Mesenchymal stem cell (in vitro differentiated cells and primary cell): ENCODE measurements at regions not wholly inside any gene's neighbourhood (a gene's known extent, or its start where the extent isn't known, plus 50 kb on each side); places are given as distances from the start of the nearest gene placed in this dataset.

Source experiments
- DNase-seq: peaks from one replicate; pipeline ENCODE4 v3.0.0-alpha.2; 2013
- H2AFZ ChIP-seq: one replicate; pipeline ENCODE4 v1.6.1; 2013; ENCODE audit warnings: low read depth, mild to moderate bottlenecking, control low read depth, inconsistent platforms, low read length, moderate library complexity
- H2AK5ac ChIP-seq: 2 replicates; pipeline ENCODE4 v1.6.1; 2013; ENCODE audit warnings: low read length, moderate library complexity, mild to moderate bottlenecking, inconsistent platforms; ENCODE audit not compliant: severe bottlenecking
- H2BK120ac ChIP-seq: one replicate; pipeline ENCODE4 v1.6.1; 2013; ENCODE audit warnings: low read depth, mild to moderate bottlenecking, inconsistent platforms, low read length, moderate library complexity
- H2BK12ac ChIP-seq, 2 experiments: one replicate each; pipeline ENCODE4 v1.6.1; 2013; ENCODE audit warnings: inconsistent platforms in 2 of 2, low read length in 2 of 2, mild to moderate bottlenecking in 2 of 2, moderate library complexity in 2 of 2, control low read depth in 1 of 2
- H2BK15ac ChIP-seq: one replicate; pipeline ENCODE4 v1.6.1; 2013; ENCODE audit warnings: mild to moderate bottlenecking, low read depth, inconsistent platforms; ENCODE audit not compliant: poor library complexity, severe bottlenecking
- H2BK5ac ChIP-seq: 2 replicates; pipeline ENCODE4 v1.6.1; 2013; ENCODE audit warnings: low read depth, mild to moderate bottlenecking, low read length, control low read depth, inconsistent platforms; ENCODE audit not compliant: poor library complexity, severe bottlenecking
- H3K14ac ChIP-seq, 2 experiments: one replicate each; pipeline ENCODE4 v1.6.1; 2013; ENCODE audit warnings: inconsistent platforms in 2 of 2, low read length in 2 of 2, control low read depth in 1 of 2, mild to moderate bottlenecking in 1 of 2, moderate library complexity in 1 of 2
- H3K18ac ChIP-seq, 2 experiments: one replicate each; pipeline ENCODE4 v1.6.1; 2013; ENCODE audit warnings: inconsistent platforms in 2 of 2, low read length in 2 of 2, control low read depth in 1 of 2, low read depth in 1 of 2, mild to moderate bottlenecking in 1 of 2
- H3K23ac ChIP-seq, 2 experiments: one replicate each; pipeline ENCODE4 v1.6.1; 2013; ENCODE audit warnings: inconsistent platforms in 2 of 2, low read length in 2 of 2, mild to moderate bottlenecking in 2 of 2, moderate library complexity in 2 of 2, control low read depth in 1 of 2
- H3K27ac ChIP-seq: 2 replicates; pipeline ENCODE4 v1.5.1; 2013; ENCODE audit warnings: mild to moderate bottlenecking, moderate library complexity, low read length, control low read depth, inconsistent platforms; ENCODE audit not compliant: poor library complexity, severe bottlenecking
- H3K27me3 ChIP-seq, 2 experiments: 2 replicates each; pipeline versions ENCODE4 v1.6.1 to v1.7.0; 2013; ENCODE audit warnings: low read length in 2 of 2, mild to moderate bottlenecking in 2 of 2, moderate library complexity in 2 of 2, control low read depth in 1 of 2, inconsistent platforms in 1 of 2; ENCODE audit not compliant: control insufficient read depth in 1 of 2, insufficient read depth in 1 of 2
- H3K36me3 ChIP-seq, 2 experiments: 2 replicates each; pipeline versions ENCODE4 v1.6.1 to v1.7.0; 2013; ENCODE audit warnings: low read length in 2 of 2, control low read depth in 1 of 2, inconsistent platforms in 1 of 2, low read depth in 1 of 2, mild to moderate bottlenecking in 1 of 2; ENCODE audit not compliant: insufficient read depth in 2 of 2, control insufficient read depth in 1 of 2
- H3K4ac ChIP-seq, 2 experiments: one replicate each; pipeline ENCODE4 v1.6.1; 2013; ENCODE audit warnings: inconsistent platforms in 2 of 2, low read length in 2 of 2, mild to moderate bottlenecking in 2 of 2, moderate library complexity in 2 of 2, control low read depth in 1 of 2, low read depth in 1 of 2
- H3K4me1 ChIP-seq: 2 replicates; pipeline ENCODE4 v1.6.1; 2013; ENCODE audit warnings: low read depth, low read length, control low read depth; ENCODE audit not compliant: control insufficient read depth, insufficient read depth
- H3K4me2 ChIP-seq: 2 replicates; pipeline ENCODE4 v1.6.1; 2013; ENCODE audit warnings: low read length, mild to moderate bottlenecking, inconsistent platforms; ENCODE audit not compliant: poor library complexity, severe bottlenecking
- H3K4me3 ChIP-seq, 2 experiments: 2 replicates each; pipeline versions ENCODE4 v1.5.1 to v1.7.0; 2013; ENCODE audit warnings: low read length in 2 of 2, mild to moderate bottlenecking in 2 of 2, control low read depth in 1 of 2, low read depth in 1 of 2; ENCODE audit not compliant: insufficient read depth in 1 of 2
- H3K79me1 ChIP-seq: replicated peaks from 2 replicates; pipeline ENCODE4 v1.6.1; 2013; ENCODE audit warnings: mild to moderate bottlenecking, control low read depth, low read length, inconsistent platforms; ENCODE audit not compliant: poor library complexity, severe bottlenecking
- H3K9ac ChIP-seq: 2 replicates; pipeline ENCODE4 v1.7.0; 2013; ENCODE audit warnings: mild to moderate bottlenecking, low read length, moderate library complexity
- H3K9me3 ChIP-seq: 2 replicates; pipeline ENCODE4 v1.7.0; 2013; ENCODE audit warnings: mild to moderate bottlenecking, low read length; ENCODE audit not compliant: control insufficient read depth
- H4K8ac ChIP-seq: one replicate; pipeline ENCODE4 v1.6.1; 2013; ENCODE audit warnings: inconsistent platforms, mild to moderate bottlenecking, low read length, moderate library complexity
- H4K91ac ChIP-seq: one replicate; pipeline ENCODE4 v1.6.1; 2013; ENCODE audit warnings: mild to moderate bottlenecking, low read length, inconsistent platforms
- WGBS: methylation state at CpG from one replicate; pipeline ENCODE4 v1.1.7; 2013; ENCODE audit warnings: mixed read lengths; 5-methylcytosine and 5-hydroxymethylcytosine counted together

DNA sequence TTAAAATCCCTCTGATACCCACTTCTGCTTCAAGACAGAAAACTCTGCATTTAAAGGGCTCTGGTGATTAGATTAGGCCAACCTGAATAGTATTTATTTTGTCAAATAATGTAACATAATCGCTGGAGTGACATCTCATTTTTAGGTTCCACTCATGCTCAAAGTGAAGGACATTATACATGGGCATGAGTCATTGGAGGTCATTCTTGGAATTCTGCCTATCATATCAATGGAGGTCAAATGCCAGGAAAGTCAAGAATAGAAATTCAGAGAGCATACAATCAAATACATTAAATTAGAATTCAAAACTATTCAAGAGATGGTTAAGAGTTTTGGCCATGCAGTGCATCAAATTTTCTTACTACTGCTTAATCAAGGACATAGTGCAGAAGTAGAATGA, 50.8 kb upstream of the PRSS1 start:
- Histone ChIP-seq H3K14ac (no peak overlapping the region), H3K4me2 (no peak overlapping the region), H3K4me1 (no peaks in the 10 kb centered on the region), H3K18ac (no peak overlapping the region), H3K4ac (no peak overlapping the region), H3K23ac (no peak overlapping the region), H2AK5ac (no peak overlapping the region), H3K79me1 (no peaks in the 10 kb centered on the region), H2BK120ac (no peak overlapping the region), H2BK12ac (no peak overlapping the region), H2BK15ac (no peak overlapping the region), H3K9me3 (no peaks in the 10 kb centered on the region), H3K9ac (no peak overlapping the region), H2AFZ (no peak overlapping the region), H2BK5ac (no peak overlapping the region), H3K36me3 (no peaks in the 10 kb centered on the region), H4K91ac (no peak overlapping the region), H3K27me3 (peaks cover 0 to 4% of the 10 kb centered on the region in 2 experiments), H4K8ac (no peak overlapping the region), H3K27ac (no peak overlapping the region), H3K4me3 (no peak overlapping the region)
- DNase-seq: no peak
- no CpG with 5 or more reads among the region's 1 CpG for WGBS

DNA sequence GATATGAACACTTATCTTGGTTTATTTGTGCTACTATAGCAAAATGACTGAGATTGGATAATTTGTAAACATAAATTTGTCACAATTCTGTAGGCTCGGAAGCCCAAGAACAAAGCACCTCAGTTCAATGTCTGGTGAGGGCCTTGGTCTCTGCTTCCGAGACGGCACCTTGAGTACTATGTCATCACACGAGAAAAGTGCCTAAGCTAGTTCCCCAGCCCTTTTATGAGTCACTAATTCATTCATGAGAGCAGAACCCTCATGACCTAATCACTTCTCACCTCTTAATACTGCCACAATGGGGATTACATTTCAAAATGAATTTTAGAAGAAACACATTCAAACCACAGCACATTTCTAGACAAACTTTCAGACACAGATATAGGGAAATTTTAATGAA, 52.0 kb upstream of the PRSS1 start:
- no peak overlapping the region for H4K91ac ChIP-seq
- no peak for DNase-seq
- no peak overlapping the region for H3K9ac ChIP-seq
- no peaks in the 10 kb centered on the region for H3K36me3 ChIP-seq
- H3K27me3 ChIP-seq: peaks cover 0 to 4% of the 10 kb centered on the region in 2 experiments
- no peak overlapping the region for H2BK5ac ChIP-seq
- no peaks in the 10 kb centered on the region for H3K79me1 ChIP-seq
- H2BK12ac ChIP-seq: no peak overlapping the region
- H2AK5ac ChIP-seq: no peak overlapping the region
- no peak overlapping the region for H3K4me3 ChIP-seq
- H3K4me2 ChIP-seq: no peak overlapping the region
- H3K18ac ChIP-seq: no peak overlapping the region
- H3K14ac ChIP-seq: no peak overlapping the region
- H3K27ac ChIP-seq: no peak overlapping the region
- H3K23ac ChIP-seq: no peak overlapping the region
- H2BK15ac ChIP-seq: no peak overlapping the region
- H2AFZ ChIP-seq: no peak overlapping the region
- no peak overlapping the region for H4K8ac ChIP-seq
- 73% methylated on average over 4 of the region's 4 CpGs for WGBS
- H3K4ac ChIP-seq: no peak overlapping the region
- H3K9me3 ChIP-seq: no peaks in the 10 kb centered on the region
- H2BK120ac ChIP-seq: no peak overlapping the region
- no peaks in the 10 kb centered on the region for H3K4me1 ChIP-seq

- no peak overlapping the region for H2BK120ac ChIP-seq
- H4K8ac ChIP-seq: no peak overlapping the region
- no peaks in the 10 kb centered on the region for H3K36me3 ChIP-seq
- no peak overlapping the region for H3K4me3 ChIP-seq
- no peak overlapping the region for H2AFZ ChIP-seq
- H2BK5ac ChIP-seq: no peak overlapping the region
- H3K4me1 ChIP-seq: no peaks in the 10 kb centered on the region
- no peak for DNase-seq
- H2BK15ac ChIP-seq: no peak overlapping the region
- no peaks in the 10 kb centered on the region for H3K79me1 ChIP-seq
- no peak overlapping the region for H3K18ac ChIP-seq
- H2AK5ac ChIP-seq: no peak overlapping the region
- H4K91ac ChIP-seq: no peak overlapping the region
- no peak overlapping the region for H3K4ac ChIP-seq
- no peak overlapping the region for H2BK12ac ChIP-seq
- peaks cover 0 to 4% of the 10 kb centered on the region in 2 experiments for H3K27me3 ChIP-seq
- H3K14ac ChIP-seq: no peak overlapping the region
- no peak overlapping the region for H3K27ac ChIP-seq
- no peak overlapping the region for H3K9ac ChIP-seq
- no peak overlapping the region for H3K4me2 ChIP-seq
- H3K9me3 ChIP-seq: no peaks in the 10 kb centered on the region
- no peak overlapping the region for H3K23ac ChIP-seq
Observed at GRCh38 chr7:142696456-142697179, 52.7 kb upstream of the PRSS1 start.

DNA sequence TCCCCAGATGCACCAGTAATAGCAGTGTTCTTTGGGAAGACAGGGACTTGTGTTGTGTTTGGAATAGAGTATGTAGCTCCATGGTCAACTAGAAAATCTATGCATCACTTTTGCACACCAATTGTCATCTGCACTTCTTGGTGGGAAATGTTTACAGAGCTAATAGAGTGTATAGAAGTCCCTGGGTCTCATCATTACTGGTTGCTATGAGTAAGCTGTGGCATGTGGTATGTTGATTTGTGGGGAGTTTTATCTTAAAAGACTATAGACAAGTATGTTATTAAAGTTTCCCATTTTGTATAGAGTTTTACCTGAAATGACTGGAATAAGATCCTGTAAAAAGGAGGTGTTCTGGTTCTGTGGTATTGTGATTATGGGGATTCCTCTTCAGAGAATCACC, 55.4 kb upstream of the PRSS1 start:
- no peaks in the 10 kb centered on the region for H3K4me1 ChIP-seq
- no peak overlapping the region for H2AK5ac ChIP-seq
- H3K18ac ChIP-seq: no peak overlapping the region
- H4K91ac ChIP-seq: no peak overlapping the region
- H2BK120ac ChIP-seq: no peak overlapping the region
- no peak overlapping the region for H3K4me2 ChIP-seq
- H2AFZ ChIP-seq: no peak overlapping the region
- H3K4ac ChIP-seq: no peak overlapping the region
- H3K79me1 ChIP-seq: no peaks in the 10 kb centered on the region
- no peak overlapping the region for H3K14ac ChIP-seq
- H3K27ac ChIP-seq: no peak overlapping the region
- no peak overlapping the region for H3K4me3 ChIP-seq
- no peak overlapping the region for H2BK15ac ChIP-seq
- H3K9me3 ChIP-seq: no peaks in the 10 kb centered on the region
- H4K8ac ChIP-seq: no peak overlapping the region
- no peak overlapping the region for H3K23ac ChIP-seq
- H3K36me3 ChIP-seq: no peaks in the 10 kb centered on the region
- no peak overlapping the region for H3K9ac ChIP-seq
- no peak overlapping the region for H2BK12ac ChIP-seq
- DNase-seq: no peak
- peaks cover 0 to 4% of the 10 kb centered on the region in 2 experiments for H3K27me3 ChIP-seq
- no peak overlapping the region for H2BK5ac ChIP-seq
